PC-9 (cell line): ENCODE measurements at regions not wholly inside any gene's neighbourhood (a gene's known extent, or its start where the extent isn't known, plus 50 kb on each side); places are given as distances from the start of the nearest gene placed in this dataset.

ENCODE experiments used
- BruUV-seq: library from RNA; stranded (reverse); fragments of 400-500 nt; replicated peaks from 2 replicates; lab custom pipeline; 2021; lab: Mats Ljungman, UMichigan
- CTCF ChIA-PET: fragments of 300-600 bp; sonication (Branson Sonifier 250); formaldehyde crosslinking; loops from one replicate; lab custom pipeline; 2022; ENCODE audit warnings: antibody characterized with exemption; lab: Charles Lee
- POLR2A ChIA-PET: fragments of 300-600 bp; sonication (Branson Sonifier 250); formaldehyde crosslinking; loops from one replicate; lab custom pipeline; 2022; ENCODE audit warnings: antibody characterized with exemption; ENCODE audit not compliant: unreplicated experiment; lab: Charles Lee
- DNase-seq, 2 experiments: peaks; one replicate each; pipeline versions ENCODE4 v3.0.0 to v3.0.0-alpha.2; 2015 to 2022; ENCODE audit warnings: mixed read lengths in 1 of 2
- H2AFZ ChIP-seq: fragments of 200-600 bp; sonication (generic); 2 replicates; pipeline ENCODE4 v1.8.1; 2017; ENCODE audit warnings: antibody characterized with exemption
- H3F3A ChIP-seq: fragments of 200-600 bp; sonication (generic); 2 replicates; pipeline ENCODE4 v1.8.1; 2017; ENCODE audit warnings: antibody characterized with exemption, mild to moderate bottlenecking, low read depth; ENCODE audit not compliant: insufficient read depth
- H3K27ac ChIP-seq: fragments of 200-600 bp; sonication (generic); 2 replicates; pipeline ENCODE4 v1.6.1; 2016; ENCODE audit warnings: mixed run types
- H3K27me3 ChIP-seq: fragments of 200-600 bp; sonication (generic); 2 replicates; pipeline ENCODE4 v1.6.1; 2016; ENCODE audit warnings: low read depth, mixed run types; ENCODE audit not compliant: insufficient read depth
- H3K36me3 ChIP-seq: fragments of 200-600 bp; sonication (generic); 2 replicates; pipeline ENCODE4 v1.6.1; 2016; ENCODE audit warnings: low read depth, mixed run types
- H3K4me1 ChIP-seq: fragments of 200-600 bp; sonication (generic); replicated peaks from 2 replicates; pipeline ENCODE4 v1.6.1; 2016; ENCODE audit warnings: mixed run types; ENCODE audit not compliant: insufficient read depth
- H3K4me2 ChIP-seq: fragments of 200-600 bp; sonication (generic); 2 replicates; pipeline ENCODE4 v1.6.1; 2017; ENCODE audit warnings: mixed run types
- H3K4me3 ChIP-seq: fragments of 200-600 bp; sonication (generic); 2 replicates; pipeline ENCODE4 v1.6.1; 2016; ENCODE audit warnings: mixed run types
- H3K79me2 ChIP-seq: fragments of 200-600 bp; sonication (generic); 2 replicates; pipeline ENCODE4 v1.6.1; 2017; ENCODE audit warnings: low read depth, mixed run types
- H3K9me2 ChIP-seq: fragments of 200-600 bp; sonication (generic); 2 replicates; pipeline ENCODE4 v1.8.1; 2017; ENCODE audit warnings: mild to moderate bottlenecking; ENCODE audit not compliant: insufficient read depth
- H3K9me3 ChIP-seq: fragments of 200-600 bp; sonication (generic); 2 replicates; pipeline ENCODE4 v1.8.1; 2016; ENCODE audit warnings: low read depth; ENCODE audit not compliant: insufficient read depth
- H4K20me1 ChIP-seq: fragments of 200-600 bp; sonication (generic); 2 replicates; pipeline ENCODE4 v1.8.1; 2017; ENCODE audit not compliant: insufficient read depth
- EZH2 ChIP-seq: fragments of 200-600 bp; sonication (generic); IDR thresholded peaks from 2 replicates; pipeline ENCODE4 v1.8.0; 2017; ENCODE audit warnings: antibody characterized with exemption, low read depth
- intact Hi-C: fragments of 100-400 bp; cut with micrococcal nuclease; formaldehyde crosslinking; loops from one replicate; pipeline ENCODE4 v1.10.0; 2022; ENCODE audit not compliant: unreplicated experiment
- TF ChIP-seq, protein P1 (sequence below): fragments of 200-600 bp; sonication (generic); conservative IDR thresholded peaks from 2 replicates; pipeline ENCODE4 v1.6.1; 2017; ENCODE audit warnings: mixed run types, antibody characterized with exemption, mild to moderate bottlenecking, moderate library complexity

DNA sequence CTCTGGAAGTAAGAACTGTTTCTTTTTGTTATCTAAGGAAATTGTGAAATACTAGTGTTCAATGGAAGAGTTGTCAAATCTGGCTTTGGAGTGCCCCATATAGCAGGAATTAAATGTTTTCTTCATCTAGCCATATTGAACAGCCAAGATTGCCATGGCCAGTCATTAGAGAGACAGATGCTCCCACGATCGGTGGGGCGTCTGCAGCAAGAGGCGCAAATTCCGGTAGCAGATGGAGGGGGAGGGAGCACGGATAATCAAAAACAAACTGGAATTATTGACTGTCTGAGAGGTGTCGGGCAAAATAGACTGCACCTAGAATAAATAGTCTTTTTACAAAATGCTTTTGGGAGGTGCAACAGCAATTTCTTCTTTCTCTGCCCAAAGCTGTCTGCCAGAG, 139.1 kb upstream of the FSTL4 start:
- CTCF ChIA-PET: no interaction called here
- POLR2A ChIA-PET: no interaction called here
- TF ChIP-seq EZH2: no peak
- TF ChIP-seq, protein P1, sequence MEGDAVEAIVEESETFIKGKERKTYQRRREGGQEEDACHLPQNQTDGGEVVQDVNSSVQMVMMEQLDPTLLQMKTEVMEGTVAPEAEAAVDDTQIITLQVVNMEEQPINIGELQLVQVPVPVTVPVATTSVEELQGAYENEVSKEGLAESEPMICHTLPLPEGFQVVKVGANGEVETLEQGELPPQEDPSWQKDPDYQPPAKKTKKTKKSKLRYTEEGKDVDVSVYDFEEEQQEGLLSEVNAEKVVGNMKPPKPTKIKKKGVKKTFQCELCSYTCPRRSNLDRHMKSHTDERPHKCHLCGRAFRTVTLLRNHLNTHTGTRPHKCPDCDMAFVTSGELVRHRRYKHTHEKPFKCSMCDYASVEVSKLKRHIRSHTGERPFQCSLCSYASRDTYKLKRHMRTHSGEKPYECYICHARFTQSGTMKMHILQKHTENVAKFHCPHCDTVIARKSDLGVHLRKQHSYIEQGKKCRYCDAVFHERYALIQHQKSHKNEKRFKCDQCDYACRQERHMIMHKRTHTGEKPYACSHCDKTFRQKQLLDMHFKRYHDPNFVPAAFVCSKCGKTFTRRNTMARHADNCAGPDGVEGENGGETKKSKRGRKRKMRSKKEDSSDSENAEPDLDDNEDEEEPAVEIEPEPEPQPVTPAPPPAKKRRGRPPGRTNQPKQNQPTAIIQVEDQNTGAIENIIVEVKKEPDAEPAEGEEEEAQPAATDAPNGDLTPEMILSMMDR: no peak
- Histone ChIP-seq H2AFZ (no peak overlapping the region), H3K36me3 (no peaks in the 10 kb centered on the region), H3K4me1 (peaks cover 11% of the 10 kb centered on the region; the same call in 1 of the 2 replicates), H3K4me3 (no peak overlapping the region), H4K20me1 (no peaks in the 10 kb centered on the region), H3K27me3 (no peaks in the 10 kb centered on the region), H3K4me2 (no peak overlapping the region), H3K9me2 (no peaks in the 10 kb centered on the region), H3K27ac (no peak overlapping the region), H3F3A (no peaks in the 10 kb centered on the region; the same call in 1 of the 2 replicates), H3K9me3 (no peaks in the 10 kb centered on the region), H3K79me2 (no peaks in the 10 kb centered on the region)
- intact Hi-C loops: no loop called here
- no TSS peak for BruUV-seq
- no peak for DNase-seq

DNA sequence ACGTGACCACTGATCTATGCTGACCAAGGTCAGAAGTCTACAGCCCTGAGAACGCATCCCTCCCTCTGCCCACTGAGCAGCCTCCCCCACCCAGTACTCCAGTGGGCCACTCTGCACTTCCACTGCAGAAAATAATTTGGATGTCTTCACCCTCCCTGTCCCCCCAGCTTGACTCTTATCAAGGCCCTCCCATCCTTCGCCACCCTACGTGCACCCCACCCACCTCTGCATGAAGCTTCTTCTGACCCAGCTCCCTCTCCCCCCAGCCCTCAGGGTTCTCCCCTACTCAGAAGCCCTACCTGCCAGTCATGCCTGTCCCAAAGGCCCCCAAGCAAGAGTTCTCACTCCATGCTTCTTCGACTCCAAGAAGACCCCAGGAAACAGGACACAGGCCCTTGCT, 138.5 kb upstream of the FSTL4 start:
- no peaks in the 10 kb centered on the region for H4K20me1 ChIP-seq
- no peak overlapping the region for H3K4me2 ChIP-seq
- H3K36me3 ChIP-seq: no peaks in the 10 kb centered on the region
- H3K27me3 ChIP-seq: no peaks in the 10 kb centered on the region
- no peak for DNase-seq
- H3K4me3 ChIP-seq: no peak overlapping the region
- no peaks in the 10 kb centered on the region for H3K9me3 ChIP-seq
- no peaks in the 10 kb centered on the region for H3K79me2 ChIP-seq
- ChIA-PET POLR2A (no interaction called here), CTCF (no interaction called here)
- H2AFZ ChIP-seq: no peak overlapping the region
- peaks cover 11% of the 10 kb centered on the region; the same call in 1 of the 2 replicates for H3K4me1 ChIP-seq
- H3K9me2 ChIP-seq: no peaks in the 10 kb centered on the region
- H3F3A ChIP-seq: no peaks in the 10 kb centered on the region; the same call in 1 of the 2 replicates
- intact Hi-C loops: no loop called here
- no peak overlapping the region for H3K27ac ChIP-seq
- BruUV-seq: no TSS peak
- TF ChIP-seq, protein P1: no peak
- TF ChIP-seq EZH2: no peak

DNA sequence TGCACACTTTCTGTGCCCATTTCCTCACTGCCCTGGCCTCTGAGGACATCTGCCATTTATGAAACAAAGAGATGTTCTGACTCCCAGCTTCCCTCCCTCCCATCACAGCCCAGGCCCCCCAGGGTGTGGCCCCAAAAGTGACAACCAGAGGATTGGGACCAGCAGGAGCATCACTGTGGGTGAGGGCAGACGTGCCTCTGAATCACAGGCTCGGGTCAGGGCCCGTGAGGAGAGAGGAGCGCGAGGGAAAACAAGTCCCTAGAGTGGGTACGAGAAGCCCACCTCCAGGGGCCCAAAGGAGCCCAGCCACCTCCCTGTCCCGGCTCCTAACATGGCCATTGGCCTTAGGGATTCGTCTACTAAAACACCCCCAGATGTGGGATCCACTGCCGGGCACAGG, 138.0 kb upstream of the FSTL4 start:
- no peaks in the 10 kb centered on the region for H3K27me3 ChIP-seq
- TF ChIP-seq, protein P1: no peak
- TF ChIP-seq EZH2: no peak
- H3K9me2 ChIP-seq: no peaks in the 10 kb centered on the region
- POLR2A ChIA-PET: no interaction called here
- no peaks in the 10 kb centered on the region for H3K9me3 ChIP-seq
- CTCF ChIA-PET: no interaction called here
- no peak overlapping the region for H3K4me3 ChIP-seq
- no peaks in the 10 kb centered on the region for H3K79me2 ChIP-seq
- H3F3A ChIP-seq: no peaks in the 10 kb centered on the region; the same call in 1 of the 2 replicates
- no peak overlapping the region for H3K4me2 ChIP-seq
- no peaks in the 10 kb centered on the region for H4K20me1 ChIP-seq
- no peak overlapping the region for H2AFZ ChIP-seq
- H3K4me1 ChIP-seq: peaks cover 11% of the 10 kb centered on the region; the same call in 1 of the 2 replicates
- intact Hi-C loops: no loop called here
- DNase-seq: no peak
- no TSS peak for BruUV-seq
- H3K36me3 ChIP-seq: no peaks in the 10 kb centered on the region
- no peak overlapping the region for H3K27ac ChIP-seq
